Caco-2 (cell line): ENCODE measurements at regions not wholly inside any gene's neighbourhood (a gene's known extent, or its start where the extent isn't known, plus 50 kb on each side); places are given as distances from the start of the nearest gene placed in this dataset.

Experiments used
- BruUV-seq: library from RNA; stranded (reverse); fragments of 400-500 nt; replicated peaks from 2 replicates; lab custom pipeline; 2021; lab: Mats Ljungman, UMichigan
- CTCF ChIA-PET: fragments of 300-600 bp; sonication (Branson Sonifier 250); formaldehyde crosslinking; loops from one replicate; lab custom pipeline; 2022; ENCODE audit warnings: antibody characterized with exemption; lab: Charles Lee
- POLR2A ChIA-PET: fragments of 300-600 bp; sonication (Branson Sonifier 250); formaldehyde crosslinking; loops from one replicate; lab custom pipeline; 2022; ENCODE audit warnings: antibody characterized with exemption; lab: Charles Lee
- DNase-seq, 2 experiments: peaks; one replicate each; pipeline versions ENCODE4 v3.0.0 to v3.0.0-alpha.2; 2020 to 2022
- H3K27me3 ChIP-seq: replicated peaks from 2 replicates; pipeline ENCODE4 v1.6.0; 2011; ENCODE audit warnings: low read length; ENCODE audit not compliant: control insufficient read depth, insufficient read depth
- H3K36me3 ChIP-seq: 2 replicates; pipeline ENCODE4 v1.5.1; 2011; ENCODE audit warnings: low read length; ENCODE audit not compliant: control insufficient read depth, insufficient read depth
- H3K4me1 ChIP-seq: fragments of 250-450 bp; sonication (Bioruptor Pico); 2 replicates; pipeline ENCODE4 v1.5.1; 2020; ENCODE audit warnings: mild to moderate bottlenecking
- H3K4me3 ChIP-seq: 2 replicates; pipeline ENCODE4 v1.5.1; 2011; ENCODE audit warnings: low read depth, mild to moderate bottlenecking, control low read depth, low read length
- H3K9me3 ChIP-seq: fragments of 250-450 bp; sonication (Bioruptor Pico); 2 replicates; pipeline ENCODE4 v1.5.1; 2020; ENCODE audit warnings: mild to moderate bottlenecking, moderate library complexity
- H3K27ac Mint-ChIP-seq: one replicate; pipeline ENCODE4 v1.8.0; 2022; ENCODE audit warnings: mixed read lengths; ENCODE audit not compliant: unreplicated experiment
- H3K27me3 Mint-ChIP-seq: one replicate; pipeline ENCODE4 v1.8.0; 2022; ENCODE audit warnings: mixed read lengths; ENCODE audit not compliant: insufficient read depth, unreplicated experiment
- H3K36me3 Mint-ChIP-seq: one replicate; pipeline ENCODE4 v1.8.0; 2022; ENCODE audit warnings: mild to moderate bottlenecking, mixed read lengths; ENCODE audit not compliant: insufficient read depth, unreplicated experiment
- H3K4me1 Mint-ChIP-seq: one replicate; pipeline ENCODE4 v1.8.0; 2022; ENCODE audit warnings: low read depth, mixed read lengths; ENCODE audit not compliant: unreplicated experiment
- H3K4me3 Mint-ChIP-seq: one replicate; pipeline ENCODE4 v1.8.0; 2022; ENCODE audit warnings: mild to moderate bottlenecking, moderate library complexity, mixed read lengths; ENCODE audit not compliant: unreplicated experiment
- H3K9me3 Mint-ChIP-seq: one replicate; pipeline ENCODE4 v1.8.0; 2022; ENCODE audit warnings: mixed read lengths; ENCODE audit not compliant: unreplicated experiment
- CTCF ChIP-seq, 2 experiments: fragments of 200-600 bp in 1 of 2; IDR thresholded peaks; 1 replicate in 1 of 2; 2 replicates in 1 of 2; pipeline versions ENCODE4 v1.5.1 to v1.8.0; 2011 to 2022; ENCODE audit warnings: antibody characterized with exemption in 1 of 2, control low read depth in 1 of 2, inconsistent platforms in 1 of 2, low read depth in 1 of 2, low read length in 1 of 2, mild to moderate bottlenecking in 1 of 2, moderate library complexity in 1 of 2; ENCODE audit not compliant: insufficient read depth in 1 of 2, severe bottlenecking in 1 of 2, unreplicated experiment in 1 of 2
- intact Hi-C: fragments of 100-400 bp; cut with micrococcal nuclease; formaldehyde crosslinking; loops from one replicate; pipeline ENCODE4 v1.10.0; 2022; ENCODE audit not compliant: unreplicated experiment

- peaks cover 25% of the 10 kb centered on the region for H3K9me3 Mint-ChIP-seq
- Histone ChIP-seq H3K27me3 (no peaks in the 10 kb centered on the region), H3K4me3 (no peak overlapping the region), H3K4me1 (no peaks in the 10 kb centered on the region), H3K36me3 (no peaks in the 10 kb centered on the region), H3K9me3 (peaks cover 8% of the 10 kb centered on the region)
- no peaks in the 10 kb centered on the region for H3K4me1 Mint-ChIP-seq
- BruUV-seq = no TSS peak
- H3K36me3 Mint-ChIP-seq = no peaks in the 10 kb centered on the region
- H3K27ac Mint-ChIP-seq = no peak overlapping the region
- H3K4me3 Mint-ChIP-seq = no peak overlapping the region
- TF ChIP-seq CTCF (IDR thresholded peaks at IDR 0.05; ENCODE audit: insufficient read depth in 1 of 2, low read depth in 1 of 2, low read length in 1 of 2, severe bottlenecking in 1 of 2, unreplicated experiment in 1 of 2) = no peak
- intact Hi-C loops = no loop called here
- CTCF ChIA-PET = no interaction called here
- no peaks in the 10 kb centered on the region for H3K27me3 Mint-ChIP-seq
- POLR2A ChIA-PET = no interaction called here
- DNase-seq = no peak
Measured at GRCh38 chr6:148658681-148659430, 88.0 kb upstream of the UST start.

- no peaks in the 10 kb centered on the region for H3K4me1 ChIP-seq
- TF ChIP-seq CTCF (IDR thresholded peaks at IDR 0.05; ENCODE audit: insufficient read depth in 1 of 2, low read depth in 1 of 2, low read length in 1 of 2, severe bottlenecking in 1 of 2, unreplicated experiment in 1 of 2) = no peak
- Mint-ChIP-seq H3K36me3 (no peaks in the 10 kb centered on the region), H3K9me3 (peaks cover 30% of the 10 kb centered on the region), H3K4me3 (no peak overlapping the region), H3K27me3 (no peaks in the 10 kb centered on the region), H3K27ac (no peak overlapping the region), H3K4me1 (no peaks in the 10 kb centered on the region)
- H3K4me3 ChIP-seq = no peak overlapping the region
- ChIA-PET CTCF (no interaction called here), POLR2A (no interaction called here)
- DNase-seq = no peak
- no peaks in the 10 kb centered on the region for H3K36me3 ChIP-seq
- H3K9me3 ChIP-seq = peaks cover 11% of the 10 kb centered on the region
- intact Hi-C loops = no loop called here
- no peaks in the 10 kb centered on the region for H3K27me3 ChIP-seq
- no TSS peak for BruUV-seq
Measured at GRCh38 chr6:148667395-148667794, 79.4 kb upstream of the UST start.

- no peak overlapping the region for H3K27ac Mint-ChIP-seq
- no peak for DNase-seq
- peaks cover 11% of the 10 kb centered on the region; the same call in 1 of the 2 replicates for H3K9me3 ChIP-seq
- H3K4me1 Mint-ChIP-seq = no peaks in the 10 kb centered on the region
- no peaks in the 10 kb centered on the region for H3K36me3 ChIP-seq
- no peaks in the 10 kb centered on the region for H3K36me3 Mint-ChIP-seq
- peaks cover 3% of the 10 kb centered on the region for H3K27me3 Mint-ChIP-seq
- no peak for TF ChIP-seq CTCF (IDR thresholded peaks at IDR 0.05; ENCODE audit: insufficient read depth in 1 of 2, low read depth in 1 of 2, low read length in 1 of 2, severe bottlenecking in 1 of 2, unreplicated experiment in 1 of 2)
- peaks cover 29% of the 10 kb centered on the region for H3K9me3 Mint-ChIP-seq
- CTCF ChIA-PET = no interaction called here
- no peaks in the 10 kb centered on the region for H3K27me3 ChIP-seq
- intact Hi-C loops = no loop called here
- BruUV-seq = no TSS peak
- POLR2A ChIA-PET = no interaction called here
- no peak overlapping the region for H3K4me3 Mint-ChIP-seq
- H3K4me3 ChIP-seq = no peak overlapping the region
- no peaks in the 10 kb centered on the region for H3K4me1 ChIP-seq
Measured at GRCh38 chr6:148671085-148671484, 75.7 kb upstream of the UST start.
